ENCODE measurements at regions not wholly inside any gene's neighbourhood (a gene's known extent, or its start where the extent isn't known, plus 50 kb on each side); places are given as distances from the start of the nearest gene placed in this dataset.
"Not testable (repeated sequence)": the region's sequence is repeated elsewhere in the genome, so short reads cannot be mapped to it uniquely, and the experiment has no call there.

GRCh38 chr7:120014301-120014700, 258.7 kb upstream of the KCND2 start:
- TF ChIP-seq CTCF, POLR2AphosphoS5, POLR2A (IDR thresholded peaks at IDR 0.05): not testable (repeated sequence)

All from breast epithelium (tissue), 3 donors.